Vagina (tissue), 2 donors: ENCODE measurements at regions not wholly inside any gene's neighbourhood (a gene's known extent, or its start where the extent isn't known, plus 50 kb on each side); places are given as distances from the start of the nearest gene placed in this dataset.

Experiments
- CTCF ChIP-seq, 3 experiments: fragments of 450-650 bp in 2 of 3; fragments of 200-600 bp in 1 of 3; sonication (generic) in 1 of 3; IDR thresholded peaks; one replicate each; pipeline ENCODE4 v1.5.1; 2017 to 2019; ENCODE audit warnings: antibody characterized with exemption in 3 of 3, mild to moderate bottlenecking in 2 of 3, moderate library complexity in 2 of 3
- POLR2A ChIP-seq, 2 donors: fragments of 450-650 bp; IDR thresholded peaks; one replicate each; pipeline ENCODE4 v1.6.1; 2017; ENCODE audit warnings: antibody characterized with exemption in 2 of 2, mild to moderate bottlenecking in 2 of 2, moderate library complexity in 2 of 2
- POLR2AphosphoS5 ChIP-seq, 2 donors: sonication (generic); formaldehyde crosslinking; IDR thresholded peaks; one replicate each; pipeline ENCODE4 v1.9.0; 2017; ENCODE audit warnings: antibody characterized with exemption in 2 of 2, mild to moderate bottlenecking in 2 of 2, low read depth in 1 of 2; ENCODE audit not compliant: insufficient read depth in 1 of 2

DNA sequence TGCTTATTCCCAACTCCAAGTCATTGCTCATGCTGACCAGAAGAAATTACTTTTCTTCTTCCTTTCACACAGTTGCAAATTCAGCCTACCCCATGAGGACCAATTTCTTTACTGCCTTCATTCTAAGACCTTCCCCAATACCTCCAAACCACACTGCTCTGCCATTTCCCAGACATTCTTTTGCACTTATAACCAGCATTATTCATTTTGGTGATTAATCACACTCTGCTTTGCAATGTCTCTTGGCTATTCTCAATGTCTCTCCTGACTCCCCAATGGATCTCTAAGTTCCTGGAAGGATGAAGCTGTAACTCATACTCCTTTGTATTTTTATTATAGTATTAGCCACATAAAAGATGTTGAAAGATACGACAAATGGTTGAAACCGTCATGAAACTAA lies 105.7 kb upstream of the RANBP3L start:
- TF ChIP-seq CTCF (IDR thresholded peaks at IDR 0.05) (no peak), POLR2AphosphoS5 (IDR thresholded peaks at IDR 0.05; ENCODE audit: insufficient read depth in 1 of 2, low read depth in 1 of 2) (no peak), POLR2A (IDR thresholded peaks at IDR 0.05) (no peak)
